ENCODE measurements at regions not wholly inside any gene's neighbourhood (a gene's known extent, or its start where the extent isn't known, plus 50 kb on each side); places are given as distances from the start of the nearest gene placed in this dataset.

DNA sequence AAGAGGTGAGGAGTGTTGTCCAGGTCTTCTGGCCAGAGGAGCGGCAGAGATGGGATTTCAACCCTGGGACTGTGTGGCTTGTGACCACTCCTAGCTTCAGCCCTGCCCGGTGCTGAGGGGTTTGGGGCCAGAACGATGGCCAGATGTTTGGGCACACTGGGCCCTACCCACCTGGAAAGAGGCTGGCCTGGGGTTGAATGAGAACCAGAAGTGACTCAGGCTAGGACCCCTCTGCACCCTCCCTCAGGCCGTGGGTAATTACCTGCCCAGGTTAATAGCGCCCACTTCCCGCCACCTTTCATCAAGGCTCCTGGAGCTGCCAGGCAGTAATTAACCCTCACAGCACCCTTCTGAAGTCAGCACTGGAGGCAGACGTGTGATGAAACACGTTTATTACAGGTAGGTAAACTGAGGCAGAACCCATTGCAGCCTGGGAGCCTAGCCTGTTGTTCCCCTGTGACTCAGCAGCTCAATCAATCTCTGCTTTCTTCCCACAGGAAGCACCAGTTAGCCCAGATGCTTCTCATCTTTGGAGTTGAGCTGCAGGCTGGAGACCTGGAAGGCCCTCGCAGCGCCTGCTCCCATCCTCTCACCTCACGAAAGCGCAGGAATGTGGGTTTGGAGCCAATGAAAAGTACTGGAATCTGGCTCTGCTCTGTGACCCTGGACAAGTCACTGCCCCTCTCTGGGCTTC, 120.8 kb downstream of the CEBPB start:
- Histone ChIP-seq H3K36me3 (ENCODE audit: insufficient read depth, low read length) (no peaks in the 10 kb centered on the region), H3K4me1 (ENCODE audit: insufficient read depth, low read length, poor library complexity, severe bottlenecking) (no peaks in the 10 kb centered on the region), H3F3A (ENCODE audit: low read depth) (no peaks in the 10 kb centered on the region; the same call in 1 of the 2 replicates), H3K79me2 (ENCODE audit: insufficient read depth, low read length) (no peaks in the 10 kb centered on the region), H3K9ac (ENCODE audit: low read depth, low read length, poor library complexity, severe bottlenecking) (no peak overlapping the region), H3K9me2 (replicated peaks; ENCODE audit: low read depth, low read length) (no peaks in the 10 kb centered on the region), H3K27me3 (ENCODE audit: insufficient read depth, low read length, poor library complexity, severe bottlenecking) (no peaks in the 10 kb centered on the region), H4K20me1 (ENCODE audit: insufficient read depth, low read length, poor library complexity, severe bottlenecking) (no peaks in the 10 kb centered on the region), H3K4me2 (ENCODE audit: low read depth, low read length, poor library complexity, severe bottlenecking) (no peak overlapping the region), H3K4me3 (ENCODE audit: low read length, poor library complexity, severe bottlenecking) (no peak overlapping the region), H3K9me3 (ENCODE audit: insufficient read depth, low read depth, low read length) (no peaks in the 10 kb centered on the region), H2AFZ (ENCODE audit: low read length) (no peak overlapping the region)
- TF ChIP-seq, protein P1, sequence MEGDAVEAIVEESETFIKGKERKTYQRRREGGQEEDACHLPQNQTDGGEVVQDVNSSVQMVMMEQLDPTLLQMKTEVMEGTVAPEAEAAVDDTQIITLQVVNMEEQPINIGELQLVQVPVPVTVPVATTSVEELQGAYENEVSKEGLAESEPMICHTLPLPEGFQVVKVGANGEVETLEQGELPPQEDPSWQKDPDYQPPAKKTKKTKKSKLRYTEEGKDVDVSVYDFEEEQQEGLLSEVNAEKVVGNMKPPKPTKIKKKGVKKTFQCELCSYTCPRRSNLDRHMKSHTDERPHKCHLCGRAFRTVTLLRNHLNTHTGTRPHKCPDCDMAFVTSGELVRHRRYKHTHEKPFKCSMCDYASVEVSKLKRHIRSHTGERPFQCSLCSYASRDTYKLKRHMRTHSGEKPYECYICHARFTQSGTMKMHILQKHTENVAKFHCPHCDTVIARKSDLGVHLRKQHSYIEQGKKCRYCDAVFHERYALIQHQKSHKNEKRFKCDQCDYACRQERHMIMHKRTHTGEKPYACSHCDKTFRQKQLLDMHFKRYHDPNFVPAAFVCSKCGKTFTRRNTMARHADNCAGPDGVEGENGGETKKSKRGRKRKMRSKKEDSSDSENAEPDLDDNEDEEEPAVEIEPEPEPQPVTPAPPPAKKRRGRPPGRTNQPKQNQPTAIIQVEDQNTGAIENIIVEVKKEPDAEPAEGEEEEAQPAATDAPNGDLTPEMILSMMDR (conservative IDR thresholded peaks at IDR 0.05; ENCODE audit: low read length), result no peak

DNA sequence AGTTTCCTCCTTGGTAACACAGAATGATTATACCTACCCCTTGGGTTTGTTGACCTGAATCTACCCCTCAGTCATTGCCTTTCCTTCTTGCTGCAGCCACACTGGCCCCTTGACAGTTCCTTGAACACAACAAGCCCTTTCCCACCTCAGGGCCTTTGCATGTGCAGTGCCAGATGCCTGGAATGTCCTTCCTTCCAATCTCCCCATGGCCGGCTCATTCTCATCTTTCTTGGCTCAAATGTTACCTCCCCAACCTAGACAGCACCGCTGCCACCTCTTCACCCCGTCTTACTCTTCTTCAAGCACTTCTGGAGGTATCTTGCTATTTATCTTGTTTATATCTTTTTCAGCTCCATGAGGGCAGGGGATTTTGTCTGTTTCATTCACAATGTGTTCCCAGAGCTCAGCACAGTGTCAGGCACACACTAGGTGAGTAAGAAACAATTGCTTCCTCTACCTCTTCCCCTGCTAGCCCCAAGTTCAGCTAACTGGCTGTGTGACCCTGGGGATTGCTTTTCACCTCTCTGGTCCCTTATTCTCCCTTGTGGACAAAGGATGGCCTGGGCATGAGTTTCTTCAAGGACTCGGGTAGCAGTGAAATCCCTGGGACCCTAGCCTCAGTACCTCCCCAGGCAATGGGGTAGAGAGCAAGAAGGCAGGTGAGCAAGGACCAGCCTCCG, 121.5 kb downstream of the CEBPB start:
- Histone ChIP-seq H3K4me1 (ENCODE audit: insufficient read depth, low read length, poor library complexity, severe bottlenecking) (no peaks in the 10 kb centered on the region), H3F3A (ENCODE audit: low read depth) (no peaks in the 10 kb centered on the region; the same call in 1 of the 2 replicates), H2AFZ (ENCODE audit: low read length) (no peak overlapping the region), H3K4me2 (ENCODE audit: low read depth, low read length, poor library complexity, severe bottlenecking) (no peak overlapping the region), H3K9me2 (replicated peaks; ENCODE audit: low read depth, low read length) (no peaks in the 10 kb centered on the region), H3K9ac (ENCODE audit: low read depth, low read length, poor library complexity, severe bottlenecking) (no peak overlapping the region), H3K79me2 (ENCODE audit: insufficient read depth, low read length) (no peaks in the 10 kb centered on the region), H4K20me1 (ENCODE audit: insufficient read depth, low read length, poor library complexity, severe bottlenecking) (no peaks in the 10 kb centered on the region), H3K27me3 (ENCODE audit: insufficient read depth, low read length, poor library complexity, severe bottlenecking) (no peaks in the 10 kb centered on the region), H3K9me3 (ENCODE audit: insufficient read depth, low read depth, low read length) (no peaks in the 10 kb centered on the region), H3K36me3 (ENCODE audit: insufficient read depth, low read length) (no peaks in the 10 kb centered on the region), H3K4me3 (ENCODE audit: low read length, poor library complexity, severe bottlenecking) (no peak overlapping the region)
- TF ChIP-seq, protein P1 (conservative IDR thresholded peaks at IDR 0.05; ENCODE audit: low read length), result no peak

DNA sequence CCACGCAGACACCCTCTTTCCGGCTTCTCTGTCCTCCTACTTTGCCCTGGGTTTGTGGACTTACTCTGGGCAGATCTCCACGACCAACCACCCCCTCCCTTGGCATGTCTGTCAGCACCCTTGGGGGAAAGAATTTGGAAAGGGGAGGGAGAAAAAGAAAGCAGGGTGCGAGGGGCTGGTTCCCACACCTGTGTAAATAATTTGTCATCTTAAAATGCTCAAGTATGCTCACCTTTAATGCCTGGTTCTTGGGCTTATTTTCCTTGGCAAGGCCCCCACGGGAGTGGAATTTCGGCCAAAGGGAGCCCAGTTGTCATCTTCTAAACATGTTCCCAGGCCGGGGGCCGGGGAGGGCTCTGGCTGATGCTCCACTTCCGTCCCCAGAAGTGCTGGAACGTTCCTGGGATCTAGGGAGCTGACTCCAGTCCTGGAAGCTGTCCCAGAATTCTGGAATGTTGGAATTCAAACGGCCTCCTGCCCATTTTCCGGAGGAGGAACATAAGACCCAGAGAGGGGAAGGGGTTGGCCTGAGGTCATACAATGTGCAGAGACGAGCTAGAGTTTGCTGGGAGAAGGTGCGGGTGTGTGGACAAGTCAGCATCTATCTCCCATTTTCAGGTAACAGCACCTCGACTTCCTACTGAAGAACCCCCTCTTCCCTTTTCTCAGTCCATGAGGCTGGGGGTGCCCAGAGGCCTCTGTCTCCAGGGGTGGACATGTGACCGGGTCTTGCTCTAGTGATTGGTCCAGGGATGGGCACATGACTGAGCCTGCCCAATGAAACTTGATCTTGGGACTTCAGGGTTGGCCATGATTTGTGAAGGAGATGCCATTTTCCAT, 122.3 kb downstream of the CEBPB start:
- Histone ChIP-seq H3K79me2 (ENCODE audit: insufficient read depth, low read length) (no peaks in the 10 kb centered on the region), H3K4me1 (ENCODE audit: insufficient read depth, low read length, poor library complexity, severe bottlenecking) (no peaks in the 10 kb centered on the region), H3K4me2 (ENCODE audit: low read depth, low read length, poor library complexity, severe bottlenecking) (no peak overlapping the region), H3K9me3 (ENCODE audit: insufficient read depth, low read depth, low read length) (no peaks in the 10 kb centered on the region), H4K20me1 (ENCODE audit: insufficient read depth, low read length, poor library complexity, severe bottlenecking) (no peaks in the 10 kb centered on the region), H2AFZ (ENCODE audit: low read length) (no peak overlapping the region), H3K9ac (ENCODE audit: low read depth, low read length, poor library complexity, severe bottlenecking) (no peak overlapping the region), H3K9me2 (replicated peaks; ENCODE audit: low read depth, low read length) (no peaks in the 10 kb centered on the region), H3F3A (ENCODE audit: low read depth) (no peaks in the 10 kb centered on the region; the same call in 1 of the 2 replicates), H3K36me3 (ENCODE audit: insufficient read depth, low read length) (no peaks in the 10 kb centered on the region), H3K27me3 (ENCODE audit: insufficient read depth, low read length, poor library complexity, severe bottlenecking) (no peaks in the 10 kb centered on the region), H3K4me3 (ENCODE audit: low read length, poor library complexity, severe bottlenecking) (no peak overlapping the region)
- TF ChIP-seq, protein P1 (conservative IDR thresholded peaks at IDR 0.05; ENCODE audit: low read length), result no peak
- TF ChIP-seq EZH2phosphoT487 (IDR thresholded peaks at IDR 0.05; ENCODE audit: borderline replicate concordance), result no peak

Measured in Loucy (cell line).